ENCODE measurements at regions not wholly inside any gene's neighbourhood (a gene's known extent, or its start where the extent isn't known, plus 50 kb on each side); places are given as distances from the start of the nearest gene placed in this dataset.

DNA sequence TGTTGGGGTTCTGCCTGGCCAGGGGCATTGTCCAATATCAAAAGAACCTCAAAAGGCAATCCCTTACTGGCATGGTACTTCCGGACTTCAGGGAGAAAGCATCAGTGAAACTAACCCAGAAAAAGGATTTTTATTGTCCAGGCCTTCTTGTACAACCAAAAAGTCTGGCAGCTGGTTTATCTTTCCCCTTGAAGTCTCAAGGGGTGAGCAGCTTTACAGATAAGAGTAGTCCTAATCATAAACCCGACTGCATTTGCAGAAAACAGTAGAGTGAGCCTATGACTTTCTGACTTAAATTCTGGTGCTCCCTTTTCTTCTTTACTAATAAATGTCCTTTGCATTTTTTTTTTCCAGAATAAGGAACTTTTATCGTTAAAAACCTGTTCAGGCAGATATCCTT lies 104.0 kb upstream of the CHRM3 start:
- DNase-seq (no peak), ATAC-seq (no peak)
- no peaks in the 10 kb centered on the region for H3K36me3 ChIP-seq (ENCODE audit: low read depth)
- TF ChIP-seq, protein P1, sequence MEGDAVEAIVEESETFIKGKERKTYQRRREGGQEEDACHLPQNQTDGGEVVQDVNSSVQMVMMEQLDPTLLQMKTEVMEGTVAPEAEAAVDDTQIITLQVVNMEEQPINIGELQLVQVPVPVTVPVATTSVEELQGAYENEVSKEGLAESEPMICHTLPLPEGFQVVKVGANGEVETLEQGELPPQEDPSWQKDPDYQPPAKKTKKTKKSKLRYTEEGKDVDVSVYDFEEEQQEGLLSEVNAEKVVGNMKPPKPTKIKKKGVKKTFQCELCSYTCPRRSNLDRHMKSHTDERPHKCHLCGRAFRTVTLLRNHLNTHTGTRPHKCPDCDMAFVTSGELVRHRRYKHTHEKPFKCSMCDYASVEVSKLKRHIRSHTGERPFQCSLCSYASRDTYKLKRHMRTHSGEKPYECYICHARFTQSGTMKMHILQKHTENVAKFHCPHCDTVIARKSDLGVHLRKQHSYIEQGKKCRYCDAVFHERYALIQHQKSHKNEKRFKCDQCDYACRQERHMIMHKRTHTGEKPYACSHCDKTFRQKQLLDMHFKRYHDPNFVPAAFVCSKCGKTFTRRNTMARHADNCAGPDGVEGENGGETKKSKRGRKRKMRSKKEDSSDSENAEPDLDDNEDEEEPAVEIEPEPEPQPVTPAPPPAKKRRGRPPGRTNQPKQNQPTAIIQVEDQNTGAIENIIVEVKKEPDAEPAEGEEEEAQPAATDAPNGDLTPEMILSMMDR (IDR thresholded peaks at IDR 0.05), result no peak
- H3K9me3 ChIP-seq, result no peaks in the 10 kb centered on the region
- no peaks in the 10 kb centered on the region for H3K4me1 ChIP-seq (ENCODE audit: low read depth)
- intact Hi-C loops (cut with DNase I, micrococcal nuclease), result no loop called here
- no peak overlapping the region for H3K4me3 ChIP-seq

DNA sequence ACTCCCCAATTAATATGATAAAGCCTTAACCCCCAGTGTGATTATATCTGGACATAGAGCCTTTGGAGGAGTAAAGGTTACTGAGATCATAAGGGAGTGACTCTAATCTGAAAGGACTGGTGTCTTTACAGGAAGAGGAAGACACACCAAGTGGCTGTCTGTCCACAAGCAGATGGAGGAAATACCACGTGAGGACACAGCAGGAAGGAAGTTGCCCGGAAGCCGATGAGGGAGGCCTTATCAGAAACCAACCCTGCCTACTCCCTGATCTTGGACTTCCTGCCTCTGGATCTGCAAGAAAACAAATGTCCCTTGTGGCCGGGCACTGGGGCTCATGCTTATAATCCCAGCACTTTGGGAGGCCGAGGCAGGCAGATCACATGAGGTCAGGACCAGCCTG lies 110.3 kb upstream of the CHRM3 start:
- H3K4me1 ChIP-seq (ENCODE audit: low read depth), result no peaks in the 10 kb centered on the region
- no peak overlapping the region for H3K4me3 ChIP-seq
- no peaks in the 10 kb centered on the region for H3K9me3 ChIP-seq
- H3K36me3 ChIP-seq (ENCODE audit: low read depth), result no peaks in the 10 kb centered on the region
- ATAC-seq (no peak), DNase-seq (no peak)
- intact Hi-C loops (cut with DNase I, micrococcal nuclease), result no loop called here
- TF ChIP-seq, protein P1 (IDR thresholded peaks at IDR 0.05), result no peak

DNA sequence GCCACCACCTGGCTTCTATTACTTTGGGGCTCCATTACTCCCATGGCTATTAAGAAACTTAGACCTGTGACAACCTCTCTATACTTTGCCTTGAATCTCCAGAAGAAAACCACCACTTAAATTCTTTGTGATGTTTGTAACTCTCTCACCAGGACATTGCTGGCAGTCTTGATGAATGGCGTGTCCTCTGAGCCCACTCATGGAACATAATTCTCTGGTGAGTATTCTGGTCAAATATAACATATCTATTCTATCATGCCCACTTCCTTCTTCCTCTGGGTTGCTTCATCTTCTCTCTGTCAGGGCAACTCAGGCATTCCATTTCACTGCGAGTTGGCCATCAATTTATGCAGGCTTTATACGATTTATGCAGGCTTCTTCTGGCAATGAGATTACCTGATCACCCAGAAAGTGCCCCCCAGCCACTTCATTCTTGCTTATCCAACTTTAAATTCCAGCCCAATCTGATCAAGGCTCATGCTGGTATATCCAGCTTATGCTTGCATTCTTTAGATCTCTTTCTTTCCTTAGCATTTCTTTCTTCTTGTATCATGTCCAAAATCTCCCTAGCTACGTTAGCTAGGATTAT lies 112.0 kb upstream of the CHRM3 start:
- DNase-seq (no peak), ATAC-seq (no peak)
- TF ChIP-seq, protein P1 (IDR thresholded peaks at IDR 0.05), result no peak
- no peak overlapping the region for H3K4me3 ChIP-seq
- no peaks in the 10 kb centered on the region for H3K36me3 ChIP-seq (ENCODE audit: low read depth)
- intact Hi-C loops (cut with DNase I, micrococcal nuclease), result no loop called here
- no peaks in the 10 kb centered on the region for H3K9me3 ChIP-seq
- H3K4me1 ChIP-seq (ENCODE audit: low read depth), result no peaks in the 10 kb centered on the region

DNA sequence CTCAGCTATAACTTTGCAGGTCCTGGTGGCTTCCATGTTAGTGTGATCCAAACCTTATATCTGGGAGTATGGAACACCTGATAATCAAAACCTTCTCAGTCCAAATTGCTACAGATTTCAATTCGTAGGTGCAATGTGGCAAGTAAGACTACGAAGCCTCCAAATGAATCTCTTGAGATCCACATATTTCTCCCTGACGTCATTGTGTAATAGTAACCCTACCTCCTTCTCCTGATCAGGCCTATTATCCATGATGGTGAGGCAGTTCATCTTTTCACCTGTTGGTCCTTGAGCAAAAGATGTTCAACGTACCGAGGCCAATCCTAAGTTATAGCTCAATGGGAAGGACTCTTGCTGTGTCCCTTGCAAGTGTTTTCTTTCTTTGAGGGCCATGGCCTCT lies 115.9 kb upstream of the CHRM3 start:
- intact Hi-C loops (cut with DNase I, micrococcal nuclease), result no loop called here
- ATAC-seq, result no peak

DNA sequence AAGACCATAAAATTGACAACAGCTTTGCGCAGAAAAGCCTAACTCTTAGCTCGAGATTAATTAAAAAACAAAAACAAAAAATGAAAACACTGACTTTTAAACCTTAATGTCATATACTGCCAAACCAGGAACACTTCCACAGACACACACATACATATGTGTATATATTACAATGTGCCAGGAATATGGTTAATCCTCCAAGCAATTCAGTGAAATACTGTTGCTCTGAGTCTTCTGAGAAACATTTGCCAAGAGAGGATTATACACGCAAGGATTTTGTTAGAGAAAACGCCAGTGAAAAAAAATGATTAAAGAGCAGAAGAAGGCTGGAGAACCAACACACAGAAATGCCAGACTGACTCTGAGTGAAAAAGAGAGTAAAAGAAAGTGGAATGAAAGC lies 116.7 kb upstream of the CHRM3 start:
- Histone ChIP-seq H3K36me3 (ENCODE audit: low read depth) (no peaks in the 10 kb centered on the region), H3K4me1 (ENCODE audit: low read depth) (no peaks in the 10 kb centered on the region), H3K9me3 (no peaks in the 10 kb centered on the region), H3K4me3 (no peak overlapping the region)
- ATAC-seq (no peak), DNase-seq (no peak)
- intact Hi-C loops (cut with DNase I, micrococcal nuclease), result no loop called here
- TF ChIP-seq, protein P1 (IDR thresholded peaks at IDR 0.05), result no peak

More for the DNA sequence above, 115.9 kb upstream of the CHRM3 start:
- Histone ChIP-seq H3K4me3 (no peak overlapping the region), H3K4me1 (ENCODE audit: low read depth) (no peaks in the 10 kb centered on the region), H3K36me3 (ENCODE audit: low read depth) (no peaks in the 10 kb centered on the region), H3K9me3 (no peaks in the 10 kb centered on the region)
- TF ChIP-seq, protein P1 (IDR thresholded peaks at IDR 0.05), result no peak
- DNase-seq, result no peak

DNA sequence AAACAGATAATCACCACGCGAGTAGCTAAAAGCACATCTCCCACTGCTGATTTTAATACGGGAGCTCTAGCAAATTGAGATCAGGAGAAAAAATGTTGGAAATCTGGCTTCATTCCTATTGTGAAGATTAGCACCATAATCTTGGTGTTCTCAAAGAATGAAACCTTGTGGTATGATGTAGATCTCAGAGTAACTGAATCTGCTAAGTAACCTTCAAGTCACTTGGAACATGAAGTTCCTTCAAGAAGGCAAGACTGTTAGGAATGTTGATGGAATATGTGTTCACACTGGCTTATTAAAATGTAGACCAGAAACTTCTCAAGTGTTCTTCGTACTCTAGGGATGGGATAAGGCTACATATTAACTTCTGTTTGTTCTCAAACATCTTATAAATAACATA lies 117.4 kb upstream of the CHRM3 start:
- Histone ChIP-seq H3K4me1 (ENCODE audit: low read depth) (no peaks in the 10 kb centered on the region), H3K9me3 (no peaks in the 10 kb centered on the region), H3K36me3 (ENCODE audit: low read depth) (no peaks in the 10 kb centered on the region), H3K4me3 (no peak overlapping the region)
- intact Hi-C loops (cut with DNase I, micrococcal nuclease), result no loop called here
- TF ChIP-seq, protein P1 (IDR thresholded peaks at IDR 0.05), result no peak
- no peak for DNase-seq
- no peak for ATAC-seq

Measured in mucosa of descending colon (tissue), 3 donors.